ENCODE measurements at regions not wholly inside any gene's neighbourhood (a gene's known extent, or its start where the extent isn't known, plus 50 kb on each side); places are given as distances from the start of the nearest gene placed in this dataset.

GRCh38 chr13:62502588-62502987, 1086.9 kb upstream of the PCDH20 start:
- TF ChIP-seq CTCF (IDR thresholded peaks at IDR 0.05; ENCODE audit: extremely low read depth in 1 of 2, insufficient read depth in 1 of 2, low read depth in 1 of 2, low read length in 2 of 2) (no peak), POLR2A (IDR thresholded peaks at IDR 0.05; ENCODE audit: low read depth, low read length) (no peak), POLR2AphosphoS5 (IDR thresholded peaks at IDR 0.05; ENCODE audit: insufficient read depth, low read depth, low read length) (no peak), EZH2 (IDR thresholded peaks at IDR 0.05; ENCODE audit: borderline replicate concordance, low read depth, low read length, severe bottlenecking) (no peak), MYC (IDR thresholded peaks at IDR 0.05; ENCODE audit: low read depth, low read length) (no peak), JUN (IDR thresholded peaks at IDR 0.05; ENCODE audit: borderline replicate concordance, insufficient read depth, insufficient read length, low read depth) (no peak), MAX (IDR thresholded peaks at IDR 0.05; ENCODE audit: insufficient read depth, insufficient read length) (no peak), FOS (IDR thresholded peaks at IDR 0.05; ENCODE audit: borderline replicate concordance, insufficient read depth, low read length) (no peak), GATA2 (IDR thresholded peaks at IDR 0.05; ENCODE audit: insufficient read depth, insufficient read length, low read depth, low read length) (no peak)

Measured in endothelial cell of umbilical vein (primary cell).